Thyroid gland (tissue), 4 donors: ENCODE measurements at regions not wholly inside any gene's neighbourhood (a gene's known extent, or its start where the extent isn't known, plus 50 kb on each side); places are given as distances from the start of the nearest gene placed in this dataset.

Experiments
- DNase-seq, 2 donors: peaks; one replicate each; pipeline ENCODE4 v3.0.0-alpha.2; 2019
- H3K27ac ChIP-seq, 3 donors: fragments of 200-600 bp; sonication (generic); 1 replicate in 2 of 3; 2 replicates in 1 of 3; pipeline ENCODE4 v1.5.1; 2016 to 2019; ENCODE audit warnings: mild to moderate bottlenecking in 1 of 3, moderate library complexity in 1 of 3
- H3K27me3 ChIP-seq: fragments of 200-600 bp; sonication (generic); one replicate; pipeline ENCODE4 v1.5.1; 2019
- H3K36me3 ChIP-seq, 2 donors: fragments of 200-600 bp; sonication (generic); one replicate each; pipeline ENCODE4 v1.5.1; 2016 to 2019
- H3K4me1 ChIP-seq, 2 donors: fragments of 200-600 bp; sonication (generic); one replicate each; pipeline ENCODE4 v1.5.1; 2017 to 2019
- H3K4me3 ChIP-seq, 3 donors: fragments of 200-600 bp; sonication (generic); replicated peaks in 1 of 3; 1 replicate in 2 of 3; 2 replicates in 1 of 3; pipeline ENCODE4 v1.5.1; 2016; ENCODE audit warnings: mild to moderate bottlenecking in 1 of 3
- H3K9me3 ChIP-seq: fragments of 200-600 bp; sonication (generic); one replicate; pipeline ENCODE4 v1.5.1; 2017
- CTCF ChIP-seq, 6 experiments: fragments of 200-600 bp in 3 of 6; fragments of 450-650 bp in 3 of 6; sonication (generic) in 3 of 6; IDR thresholded peaks; one replicate each; pipeline ENCODE4 v1.5.1; 2016 to 2019; ENCODE audit warnings: antibody characterized with exemption in 6 of 6, mild to moderate bottlenecking in 2 of 6, inconsistent platforms in 1 of 6, moderate library complexity in 1 of 6
- POLR2A ChIP-seq, 2 donors: fragments of 450-650 bp; IDR thresholded peaks; one replicate each; pipeline ENCODE4 v1.6.1; 2017; ENCODE audit warnings: antibody characterized with exemption in 2 of 2, mild to moderate bottlenecking in 2 of 2, moderate library complexity in 1 of 2
- WGBS, 2 donors: methylation state at CpG; one replicate each; pipeline ENCODE4 v1.1.5; 2017; 5-methylcytosine and 5-hydroxymethylcytosine counted together
- intact Hi-C: fragments of 100-400 bp; cut with DNase I; formaldehyde crosslinking; loops from one replicate; pipeline ENCODE4 v1.15.1; 2023

GRCh38 chr18:34159691-34160185, 65.0 kb downstream of the NOL4 start:
- H3K4me3 ChIP-seq, result no peak overlapping the region
- DNase-seq, result no peak
- intact Hi-C loops, result no loop called here

GRCh38 chr18:34158881-34159690, 65.6 kb downstream of the NOL4 start:
- H3K36me3 ChIP-seq, result no peaks in the 10 kb centered on the region
- TF ChIP-seq POLR2A (IDR thresholded peaks at IDR 0.05) (no peak), CTCF (IDR thresholded peaks at IDR 0.05) (peak in 2 of 6 experiments; percentile 8 to 22)
- WGBS, 2 donors, result 6 to 7% methylated on average over 21 to 52 of the region's 54 CpGs

More at GRCh38 chr18:34159691-34160185, 65.0 kb downstream of the NOL4 start:
- TF ChIP-seq CTCF (IDR thresholded peaks at IDR 0.05) (no peak), POLR2A (IDR thresholded peaks at IDR 0.05) (no peak)
- no peaks in the 10 kb centered on the region for H3K9me3 ChIP-seq
- H3K27me3 ChIP-seq, result no peaks in the 10 kb centered on the region
- H3K36me3 ChIP-seq, result no peaks in the 10 kb centered on the region
- 50 to 54% methylated on average over 14 of the region's 14 CpGs for WGBS, 2 donors
- H3K4me1 ChIP-seq, result peaks cover 0 to 8% of the 10 kb centered on the region in 2 donors
- no peak overlapping the region for H3K27ac ChIP-seq

GRCh38 chr18:34153711-34154110, 71.0 kb downstream of the NOL4 start:
- no peak for DNase-seq
- no peak overlapping the region for H3K27ac ChIP-seq
- H3K27me3 ChIP-seq, result no peaks in the 10 kb centered on the region
- no peaks in the 10 kb centered on the region for H3K36me3 ChIP-seq
- TF ChIP-seq CTCF (IDR thresholded peaks at IDR 0.05) (no peak), POLR2A (IDR thresholded peaks at IDR 0.05) (no peak)
- H3K4me1 ChIP-seq, result peaks cover 0 to under 1% of the 10 kb centered on the region in 2 donors
- intact Hi-C loops, result no loop called here
- H3K9me3 ChIP-seq, result no peaks in the 10 kb centered on the region
- WGBS, 2 donors, result 66% methylated on average over 1 of the region's 1 CpG
- H3K4me3 ChIP-seq, result no peak overlapping the region

More at GRCh38 chr18:34158881-34159690, 65.6 kb downstream of the NOL4 start:
- H3K9me3 ChIP-seq, result no peaks in the 10 kb centered on the region
- peak; percentile 24 to 33 for DNase-seq
- no peaks in the 10 kb centered on the region for H3K27me3 ChIP-seq
- peaks cover 0 to 8% of the 10 kb centered on the region in 2 donors for H3K4me1 ChIP-seq
- intact Hi-C loops, result no loop called here
- no peak overlapping the region for H3K4me3 ChIP-seq
- no peak overlapping the region for H3K27ac ChIP-seq

GRCh38 chr18:34131006-34131405, 93.7 kb downstream of the NOL4 start:
- no peaks in the 10 kb centered on the region for H3K27me3 ChIP-seq
- intact Hi-C loops, result no loop called here
- no peaks in the 10 kb centered on the region for H3K4me1 ChIP-seq
- no peak for TF ChIP-seq POLR2A (IDR thresholded peaks at IDR 0.05)
- no peak for TF ChIP-seq CTCF (IDR thresholded peaks at IDR 0.05)
- no peak overlapping the region for H3K4me3 ChIP-seq
- 79 to 86% methylated on average over 1 of the region's 1 CpG for WGBS, 2 donors
- H3K9me3 ChIP-seq, result no peaks in the 10 kb centered on the region
- no peak overlapping the region for H3K27ac ChIP-seq
- DNase-seq, result no peak
- no peaks in the 10 kb centered on the region for H3K36me3 ChIP-seq

- Histone ChIP-seq H3K36me3 (no peaks in the 10 kb centered on the region), H3K9me3 (no peaks in the 10 kb centered on the region), H3K4me1 (no peaks in the 10 kb centered on the region), H3K4me3 (no peak overlapping the region), H3K27ac (no peak overlapping the region), H3K27me3 (no peaks in the 10 kb centered on the region)
- intact Hi-C loops, result loop anchor here (10.0 kb wide), 1 partner anchor 196 kb away; no protein-coding TSS in a partner anchor
- DNase-seq, result no peak
- TF ChIP-seq POLR2A (IDR thresholded peaks at IDR 0.05), result no peak
- no peak for TF ChIP-seq CTCF (IDR thresholded peaks at IDR 0.05)
Observed at GRCh38 chr18:34128436-34128835, 96.3 kb downstream of the NOL4 start.
